Upper lobe of left lung (tissue), 4 donors: ENCODE measurements at regions not wholly inside any gene's neighbourhood (a gene's known extent, or its start where the extent isn't known, plus 50 kb on each side); places are given as distances from the start of the nearest gene placed in this dataset.

Experiments
- EP300 ChIP-seq, 4 donors: sonication (generic); formaldehyde crosslinking; IDR thresholded peaks; one replicate each; pipeline ENCODE4 v1.5.1; 2017; ENCODE audit warnings: antibody characterized with exemption in 4 of 4, control low read depth in 2 of 4
- POLR2A ChIP-seq, 4 donors: fragments of 450-650 bp; IDR thresholded peaks; one replicate each; pipeline ENCODE4 v1.5.1; 2016 to 2017; ENCODE audit warnings: antibody characterized with exemption in 4 of 4, mild to moderate bottlenecking in 2 of 4
- POLR2AphosphoS5 ChIP-seq, 2 donors: sonication (generic); formaldehyde crosslinking; IDR thresholded peaks; one replicate each; pipeline ENCODE4 v1.5.1; 2017; ENCODE audit warnings: antibody characterized with exemption in 2 of 2
- TF ChIP-seq, protein P1 (sequence below), 6 experiments: fragments of 450-650 bp in 4 of 6; fragments of 200-600 bp in 2 of 6; sonication (generic) in 2 of 6; IDR thresholded peaks; one replicate each; pipeline ENCODE4 v1.5.1; 2016 to 2019; ENCODE audit warnings: antibody characterized with exemption in 6 of 6

- TF ChIP-seq POLR2AphosphoS5 (IDR thresholded peaks at IDR 0.05) = no peak
- TF ChIP-seq, protein P1, sequence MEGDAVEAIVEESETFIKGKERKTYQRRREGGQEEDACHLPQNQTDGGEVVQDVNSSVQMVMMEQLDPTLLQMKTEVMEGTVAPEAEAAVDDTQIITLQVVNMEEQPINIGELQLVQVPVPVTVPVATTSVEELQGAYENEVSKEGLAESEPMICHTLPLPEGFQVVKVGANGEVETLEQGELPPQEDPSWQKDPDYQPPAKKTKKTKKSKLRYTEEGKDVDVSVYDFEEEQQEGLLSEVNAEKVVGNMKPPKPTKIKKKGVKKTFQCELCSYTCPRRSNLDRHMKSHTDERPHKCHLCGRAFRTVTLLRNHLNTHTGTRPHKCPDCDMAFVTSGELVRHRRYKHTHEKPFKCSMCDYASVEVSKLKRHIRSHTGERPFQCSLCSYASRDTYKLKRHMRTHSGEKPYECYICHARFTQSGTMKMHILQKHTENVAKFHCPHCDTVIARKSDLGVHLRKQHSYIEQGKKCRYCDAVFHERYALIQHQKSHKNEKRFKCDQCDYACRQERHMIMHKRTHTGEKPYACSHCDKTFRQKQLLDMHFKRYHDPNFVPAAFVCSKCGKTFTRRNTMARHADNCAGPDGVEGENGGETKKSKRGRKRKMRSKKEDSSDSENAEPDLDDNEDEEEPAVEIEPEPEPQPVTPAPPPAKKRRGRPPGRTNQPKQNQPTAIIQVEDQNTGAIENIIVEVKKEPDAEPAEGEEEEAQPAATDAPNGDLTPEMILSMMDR (IDR thresholded peaks at IDR 0.05) = no peak
- TF ChIP-seq POLR2A (IDR thresholded peaks at IDR 0.05) = no peak
- no peak for TF ChIP-seq EP300 (IDR thresholded peaks at IDR 0.05)
Observed at GRCh38 chr2:119102964-119103363, 55.6 kb downstream of the C1QL2 start.
